Activated T-helper 2 cell treated with anti-CD3 and anti-CD28 coated beads, Interferon-gamma antibody, Interleukin-2, Interleukin-4, amounts not matched to agents 10 μg/mL and 5 μg/mL and 100 μg/mL, durations not matched to agents 14 hours and 24 hours and 36 hours (primary cell): ENCODE measurements at regions not wholly inside any gene's neighbourhood (a gene's known extent, or its start where the extent isn't known, plus 50 kb on each side); places are given as distances from the start of the nearest gene placed in this dataset.

Experiments
- DNase-seq: peaks from one replicate; pipeline ENCODE4 v3.0.0; 2021; ENCODE audit warnings: low spot score
- H3K27ac Mint-ChIP-seq: one replicate; pipeline ENCODE4 v1.8.0; 2021; ENCODE audit warnings: mixed read lengths
- H3K27me3 Mint-ChIP-seq: one replicate; pipeline ENCODE4 v1.8.0; 2021; ENCODE audit warnings: low read depth, mixed read lengths
- H3K36me3 Mint-ChIP-seq: one replicate; pipeline ENCODE4 v1.8.0; 2021; ENCODE audit warnings: low read depth, mixed read lengths
- H3K4me1 Mint-ChIP-seq: one replicate; pipeline ENCODE4 v1.8.0; 2021; ENCODE audit warnings: low read depth, mixed read lengths
- H3K4me3 Mint-ChIP-seq: one replicate; pipeline ENCODE4 v1.8.0; 2021; ENCODE audit warnings: low read depth, mild to moderate bottlenecking, moderate library complexity, mixed read lengths
- H3K9me3 Mint-ChIP-seq: one replicate; pipeline ENCODE4 v1.8.0; 2021; ENCODE audit warnings: mixed read lengths
- intact Hi-C: fragments of 100-400 bp; cut with micrococcal nuclease; formaldehyde crosslinking; loops from one replicate; pipeline ENCODE4 v1.15.1; 2023

DNA sequence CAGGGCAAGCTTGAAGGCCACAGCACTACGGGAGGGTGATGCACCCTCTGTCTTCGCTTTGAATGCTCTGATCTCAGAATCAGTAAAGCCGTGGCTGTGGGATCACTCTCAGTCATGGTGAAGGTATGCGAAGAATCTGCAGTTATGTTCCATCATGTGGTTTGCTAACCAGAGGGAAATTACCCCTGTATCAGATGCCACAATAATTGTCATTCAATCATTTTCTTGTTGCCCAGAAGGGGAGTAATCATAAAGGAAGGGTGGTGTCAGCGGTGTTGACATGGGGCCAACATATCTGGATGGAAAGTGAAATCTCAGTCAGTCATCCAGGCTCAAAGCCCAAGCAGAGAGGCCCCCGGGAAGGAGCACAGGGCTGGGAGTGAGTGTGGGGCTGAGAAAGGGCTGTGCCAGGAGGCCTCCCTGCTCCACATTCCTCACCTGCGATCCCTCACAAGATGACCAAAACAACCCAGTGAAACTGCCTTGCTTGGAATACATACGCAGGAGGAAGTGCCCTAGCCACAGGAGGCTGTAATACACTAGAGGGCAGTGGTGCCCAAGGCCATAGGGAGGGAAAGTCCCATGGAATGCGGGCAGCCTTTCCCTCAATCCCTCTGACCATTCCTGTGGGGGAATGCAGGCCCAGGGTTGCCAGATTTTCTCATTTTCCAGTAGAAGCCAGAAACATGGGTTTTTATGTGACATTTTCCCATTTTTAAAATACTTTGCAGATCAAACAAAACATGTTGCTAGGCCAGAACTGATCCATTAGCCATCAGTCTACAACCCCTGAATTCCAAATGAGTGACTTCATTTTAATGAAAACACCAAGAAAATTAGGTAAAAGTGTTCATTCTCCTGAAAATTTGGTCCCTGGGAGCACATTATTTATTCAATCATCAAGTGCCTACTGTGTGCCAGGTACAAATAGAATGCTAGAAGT, 95.7 kb upstream of the VANGL1 start:
- Mint-ChIP-seq H3K36me3 (no peaks in the 10 kb centered on the region), H3K4me1 (no peaks in the 10 kb centered on the region), H3K4me3 (no peak overlapping the region), H3K9me3 (no peaks in the 10 kb centered on the region), H3K27me3 (no peaks in the 10 kb centered on the region), H3K27ac (no peak overlapping the region)
- intact Hi-C loops, result no loop called here
- no peak for DNase-seq

DNA sequence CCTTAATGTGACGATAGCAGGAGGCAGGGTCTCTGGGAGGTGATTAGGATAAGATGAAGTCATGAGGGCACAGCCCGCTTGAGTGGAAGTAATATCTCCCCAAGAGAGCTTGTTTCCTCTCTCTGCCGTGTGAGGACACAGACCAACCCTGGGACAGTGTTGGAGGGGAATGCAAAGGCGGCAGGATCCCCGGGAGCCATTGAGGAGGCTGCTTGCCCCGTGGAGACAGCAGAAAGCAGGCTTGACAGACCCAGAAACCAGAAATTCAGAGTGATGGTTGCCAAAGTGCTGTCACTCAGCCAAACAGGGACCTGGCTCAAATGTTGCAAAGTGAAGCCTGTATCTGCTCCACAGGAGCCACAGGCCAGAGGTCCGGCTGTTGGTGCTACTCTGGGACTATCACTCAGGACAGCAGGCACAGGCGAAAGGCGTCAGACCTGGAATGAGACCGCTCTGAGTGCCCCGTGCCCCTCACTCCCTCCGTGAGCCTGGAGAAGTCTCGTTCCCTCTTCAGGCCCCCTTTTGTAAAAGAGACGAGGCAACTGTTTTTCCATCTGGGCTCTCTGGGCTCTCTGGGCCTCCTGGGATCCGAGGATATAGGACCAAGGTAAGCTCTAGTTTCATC, 96.6 kb upstream of the VANGL1 start:
- no peak overlapping the region for H3K27ac Mint-ChIP-seq
- no peaks in the 10 kb centered on the region for H3K36me3 Mint-ChIP-seq
- H3K4me1 Mint-ChIP-seq, result no peaks in the 10 kb centered on the region
- H3K4me3 Mint-ChIP-seq, result no peak overlapping the region
- no peaks in the 10 kb centered on the region for H3K9me3 Mint-ChIP-seq
- DNase-seq, result no peak
- intact Hi-C loops, result no loop called here
- H3K27me3 Mint-ChIP-seq, result no peaks in the 10 kb centered on the region

GRCh38 chr1:115544131-115544530, 97.6 kb upstream of the VANGL1 start:
- H3K27ac Mint-ChIP-seq, result no peak overlapping the region
- no peaks in the 10 kb centered on the region for H3K27me3 Mint-ChIP-seq
- no peaks in the 10 kb centered on the region for H3K9me3 Mint-ChIP-seq
- intact Hi-C loops, result no loop called here
- no peak for DNase-seq
- H3K36me3 Mint-ChIP-seq, result no peaks in the 10 kb centered on the region
- no peak overlapping the region for H3K4me3 Mint-ChIP-seq
- H3K4me1 Mint-ChIP-seq, result no peaks in the 10 kb centered on the region

- intact Hi-C loops, result no loop called here
- Mint-ChIP-seq H3K9me3 (no peaks in the 10 kb centered on the region), H3K36me3 (no peaks in the 10 kb centered on the region), H3K27ac (no peak overlapping the region), H3K4me3 (no peak overlapping the region), H3K27me3 (no peaks in the 10 kb centered on the region), H3K4me1 (no peaks in the 10 kb centered on the region)
- DNase-seq, result no peak
These were observed 98.5 kb upstream of the VANGL1 start for GRCh38 chr1:115543247-115543646.

- H3K4me3 Mint-ChIP-seq, result no peak overlapping the region
- H3K9me3 Mint-ChIP-seq, result no peaks in the 10 kb centered on the region
- DNase-seq, result no peak
- intact Hi-C loops, result no loop called here
- H3K27me3 Mint-ChIP-seq, result no peaks in the 10 kb centered on the region
- no peaks in the 10 kb centered on the region for H3K36me3 Mint-ChIP-seq
- H3K27ac Mint-ChIP-seq, result no peak overlapping the region
- H3K4me1 Mint-ChIP-seq, result no peaks in the 10 kb centered on the region
These were observed 102.0 kb upstream of the VANGL1 start for GRCh38 chr1:115539736-115540135.

- Mint-ChIP-seq H3K9me3 (no peaks in the 10 kb centered on the region), H3K4me3 (no peak overlapping the region), H3K27ac (no peak overlapping the region), H3K27me3 (no peaks in the 10 kb centered on the region), H3K36me3 (no peaks in the 10 kb centered on the region), H3K4me1 (no peaks in the 10 kb centered on the region)
- intact Hi-C loops, result no loop called here
- DNase-seq, result no peak
These were observed 102.7 kb upstream of the VANGL1 start for GRCh38 chr1:115539061-115539460.

DNA sequence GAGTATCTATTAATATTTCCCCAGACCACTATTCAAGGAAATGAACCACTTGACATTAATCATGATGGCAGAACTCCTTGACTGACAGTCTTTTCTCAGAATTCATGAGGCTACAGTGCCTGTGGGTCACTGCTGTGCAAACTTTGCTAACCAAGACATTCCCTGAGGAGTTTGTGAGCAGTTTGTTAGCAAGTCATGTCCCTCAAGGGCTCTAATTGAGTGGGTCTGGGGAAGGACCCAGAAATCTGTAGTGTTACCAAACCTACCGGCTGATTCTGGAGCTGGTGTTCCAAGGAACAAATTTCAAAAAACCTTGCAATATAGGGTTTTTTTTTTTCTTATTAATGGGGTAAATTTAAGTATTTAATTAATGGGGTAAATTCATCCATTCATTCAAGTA, 103.2 kb upstream of the VANGL1 start:
- intact Hi-C loops, result no loop called here
- no peaks in the 10 kb centered on the region for H3K4me1 Mint-ChIP-seq
- no peak overlapping the region for H3K27ac Mint-ChIP-seq
- no peak for DNase-seq
- no peaks in the 10 kb centered on the region for H3K27me3 Mint-ChIP-seq
- H3K4me3 Mint-ChIP-seq, result no peak overlapping the region
- H3K9me3 Mint-ChIP-seq, result no peaks in the 10 kb centered on the region
- no peaks in the 10 kb centered on the region for H3K36me3 Mint-ChIP-seq

GRCh38 chr1:115537415-115537814, 104.4 kb upstream of the VANGL1 start:
- no peaks in the 10 kb centered on the region for H3K9me3 Mint-ChIP-seq
- H3K27ac Mint-ChIP-seq, result no peak overlapping the region
- no peak overlapping the region for H3K4me3 Mint-ChIP-seq
- peaks cover 2% of the 10 kb centered on the region for H3K27me3 Mint-ChIP-seq
- H3K36me3 Mint-ChIP-seq, result no peaks in the 10 kb centered on the region
- DNase-seq, result no peak
- intact Hi-C loops, result no loop called here
- H3K4me1 Mint-ChIP-seq, result no peaks in the 10 kb centered on the region

DNA sequence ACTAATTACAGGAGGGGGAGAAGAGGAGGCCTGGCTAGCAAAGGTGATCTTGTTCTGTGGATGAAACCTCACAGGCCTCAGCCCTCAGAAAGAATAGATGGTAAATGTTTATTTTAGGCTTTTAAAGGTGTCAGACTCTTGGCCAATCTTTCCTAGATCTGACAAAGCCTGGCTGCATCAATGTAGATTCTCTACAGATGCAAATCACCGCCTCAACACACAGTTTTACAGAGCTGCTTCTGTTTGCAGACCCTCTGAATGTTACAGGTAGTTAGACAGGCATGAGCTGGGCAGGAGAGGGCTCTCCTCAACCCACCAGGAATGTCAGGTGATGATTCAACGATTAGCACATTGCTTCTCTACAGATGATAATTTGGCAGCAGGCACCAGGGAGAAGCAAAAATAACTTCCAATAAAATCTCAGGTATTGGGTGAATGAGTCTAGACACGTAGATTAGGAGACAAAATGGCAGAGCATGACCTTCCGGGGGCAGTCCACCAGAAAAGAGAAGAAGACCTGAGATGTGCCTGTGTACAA, 105.4 kb upstream of the VANGL1 start:
- intact Hi-C loops, result no loop called here
- H3K27me3 Mint-ChIP-seq, result peaks cover 3% of the 10 kb centered on the region
- H3K9me3 Mint-ChIP-seq, result no peaks in the 10 kb centered on the region
- no peaks in the 10 kb centered on the region for H3K36me3 Mint-ChIP-seq
- H3K4me3 Mint-ChIP-seq, result no peak overlapping the region
- H3K4me1 Mint-ChIP-seq, result no peaks in the 10 kb centered on the region
- no peak for DNase-seq
- H3K27ac Mint-ChIP-seq, result no peak overlapping the region

DNA sequence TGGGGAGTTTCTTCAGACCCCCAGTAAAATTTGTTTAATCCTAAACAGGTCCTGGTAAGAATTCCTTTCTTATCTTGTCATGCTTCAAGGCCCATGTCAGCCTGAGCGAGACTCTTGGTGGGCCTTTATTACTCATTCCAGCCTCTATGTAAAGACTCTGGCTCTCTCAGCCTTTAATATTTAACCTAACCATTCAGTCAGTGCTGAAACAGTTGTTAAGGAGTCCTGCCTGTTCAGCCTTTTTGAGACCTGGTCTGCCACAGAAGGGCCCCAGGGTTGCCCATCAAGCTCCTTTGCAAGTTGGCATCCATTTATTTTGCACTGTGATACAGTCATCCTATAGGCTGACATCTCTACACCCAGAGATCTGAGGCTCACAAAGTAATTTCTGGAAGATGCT, 107.7 kb upstream of the VANGL1 start:
- Mint-ChIP-seq H3K4me3 (no peak overlapping the region), H3K27me3 (peaks cover 3% of the 10 kb centered on the region), H3K36me3 (no peaks in the 10 kb centered on the region), H3K4me1 (no peaks in the 10 kb centered on the region), H3K9me3 (no peaks in the 10 kb centered on the region), H3K27ac (no peak overlapping the region)
- DNase-seq, result no peak
- intact Hi-C loops, result no loop called here

GRCh38 chr1:115531631-115532264, 110.0 kb upstream of the VANGL1 start:
- intact Hi-C loops, result no loop called here
- Mint-ChIP-seq H3K9me3 (no peaks in the 10 kb centered on the region), H3K36me3 (no peaks in the 10 kb centered on the region), H3K27me3 (peaks cover 7% of the 10 kb centered on the region), H3K4me1 (no peaks in the 10 kb centered on the region), H3K27ac (no peak overlapping the region), H3K4me3 (no peak overlapping the region)
- DNase-seq, result no peak

DNA sequence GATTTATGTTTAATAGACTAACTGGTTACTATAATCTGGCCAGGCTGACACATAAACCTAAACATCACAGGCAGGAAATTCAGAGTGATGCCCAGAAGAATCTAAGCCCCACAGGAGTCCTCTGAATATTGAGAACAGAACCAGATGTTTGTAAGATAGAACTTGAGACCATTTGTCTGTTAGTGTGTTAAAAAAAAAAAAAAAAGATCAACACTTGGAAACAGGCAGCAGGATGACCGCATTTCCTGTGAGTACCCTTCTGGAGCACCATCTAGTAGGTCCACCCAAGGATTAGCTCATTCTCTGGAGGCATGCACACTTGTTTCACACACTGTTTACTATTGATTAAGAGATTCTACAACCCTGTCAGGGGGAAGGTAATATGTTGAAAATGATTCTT, 111.4 kb upstream of the VANGL1 start:
- Mint-ChIP-seq H3K4me3 (no peak overlapping the region), H3K9me3 (no peaks in the 10 kb centered on the region), H3K27ac (no peak overlapping the region), H3K36me3 (no peaks in the 10 kb centered on the region), H3K27me3 (peaks cover 7% of the 10 kb centered on the region), H3K4me1 (no peaks in the 10 kb centered on the region)
- DNase-seq, result no peak
- intact Hi-C loops, result no loop called here
